Motor neuron (in vitro differentiated cells): ENCODE measurements at regions not wholly inside any gene's neighbourhood (a gene's known extent, or its start where the extent isn't known, plus 50 kb on each side); places are given as distances from the start of the nearest gene placed in this dataset.
A peak's percentile ranks its signal among the peaks of the same experiment; 100 is the strongest.

Experiments
- ATAC-seq, 8 experiments: fragments of 200-7000 bp; cut with Tn5 transposase; replicated peaks in 6 of 8; 2 replicates each; pipeline ENCODE4 v1.8.0; 2021; ENCODE audit warnings: mild to moderate bottlenecking in 8 of 8, moderate library complexity in 8 of 8
- H3K27ac ChIP-seq, 2 donors: fragments of 250-450 bp; sonication (Bioruptor Pico); 2 replicates each; pipeline ENCODE4 v1.9.0; 2021; ENCODE audit warnings: antibody characterized with exemption in 2 of 2, mild to moderate bottlenecking in 2 of 2, moderate library complexity in 1 of 2
- H3K4me1 ChIP-seq, 2 donors: fragments of 250-450 bp; sonication (Bioruptor Pico); replicated peaks in 1 of 2; 2 replicates each; pipeline ENCODE4 v1.6.1; 2021; ENCODE audit warnings: antibody characterized with exemption in 2 of 2, mild to moderate bottlenecking in 2 of 2, moderate library complexity in 1 of 2
- H3K4me3 ChIP-seq, 5 donors: fragments of 250-450 bp; sonication (Bioruptor Pico); 2 replicates each; pipeline ENCODE4 v1.9.0; 2021; ENCODE audit warnings: antibody characterized with exemption in 5 of 5, mild to moderate bottlenecking in 5 of 5, moderate library complexity in 4 of 5
- WGBS, 10 experiments: fragments of 450-650 bp; shearing (Covaris generic); methylation state at CpG; one replicate each; pipeline ENCODE4 v1.0.0; 2022; 5-methylcytosine and 5-hydroxymethylcytosine counted together
- in situ Hi-C, 9 experiments: fragments of 400-800 bp; cut with MboI; loops; one replicate each; pipeline ENCODE4 v1.15.0; 2021; ENCODE audit warnings: low sequenced_read_pairs in 9 of 9, low pct_unique_long_range_greater_than_20kb in 2 of 9; ENCODE audit not compliant: unreplicated experiment in 9 of 9

DNA sequence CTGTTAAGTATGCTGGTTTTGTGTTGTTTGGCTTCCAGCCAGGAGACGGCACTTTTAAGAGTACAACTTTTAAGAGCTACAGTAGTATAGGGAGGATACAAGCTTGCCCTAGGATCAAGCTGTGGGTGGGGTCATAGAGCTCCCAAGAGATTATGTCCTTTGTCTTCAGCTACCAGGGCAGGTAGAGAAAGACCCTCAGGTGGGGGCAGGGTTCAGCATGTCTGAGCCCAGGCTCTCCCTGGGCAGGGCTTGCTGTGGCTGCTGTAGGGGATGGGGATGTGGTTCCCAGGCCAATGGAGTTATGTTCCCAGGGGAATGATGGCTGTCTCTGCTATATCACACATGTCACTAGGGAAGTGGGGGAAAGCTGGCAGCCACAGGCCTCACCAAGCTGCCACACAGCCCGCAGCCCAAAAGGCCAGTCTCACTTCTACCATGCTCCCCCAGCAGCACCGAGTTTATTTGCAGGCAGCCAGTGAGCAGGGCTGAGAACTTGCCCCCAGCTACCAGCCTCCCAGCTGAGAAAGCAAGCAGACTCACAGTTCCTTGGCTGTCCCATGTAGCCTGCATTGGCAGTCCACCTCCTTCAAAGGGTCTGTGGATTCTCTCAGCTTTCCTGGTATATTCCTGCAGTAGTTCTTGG is 105.7 kb upstream of the ERBB4 start:
- WGBS, 10 experiments, result 57 to 100% (median 92%) methylated on average over 1 to 2 of the region's 3 CpGs; no CpG with 5 or more reads in 3 of the 10 experiments
- ATAC-seq, result no peak
- Histone ChIP-seq H3K4me3 (no peak overlapping the region), H3K27ac (no peak overlapping the region), H3K4me1 (peaks cover 0 to 3% of the 10 kb centered on the region in 2 donors)
- in situ Hi-C loops, result no loop called here

- no peak overlapping the region for H3K4me3 ChIP-seq
- ATAC-seq, result no peak
- WGBS, 10 experiments, result 7 to 100% (median 86%) methylated on average over 1 of the region's 1 CpG; no CpG with 5 or more reads in 1 of the 10 experiments
- H3K27ac ChIP-seq, result no peak overlapping the region
- peaks cover 0 to 3% of the 10 kb centered on the region in 2 donors for H3K4me1 ChIP-seq
- in situ Hi-C loops, result no loop called here
Measured at GRCh38 chr2:212640428-212640827, 101.8 kb upstream of the ERBB4 start.

GRCh38 chr2:212638694-212639093 is 100.1 kb upstream of the ERBB4 start:
- WGBS, 10 experiments, result 44 to 100% (median 83%) methylated on average over 1 to 2 of the region's 2 CpGs; no CpG with 5 or more reads in 1 of the 10 experiments
- Histone ChIP-seq H3K4me1 (peaks cover 0 to 3% of the 10 kb centered on the region in 2 donors), H3K4me3 (no peak overlapping the region), H3K27ac (no peak overlapping the region)
- in situ Hi-C loops, result no loop called here
- ATAC-seq, result no peak

GRCh38 chr2:212628586-212628985 is 90.0 kb upstream of the ERBB4 start:
- Histone ChIP-seq H3K4me3 (no peak overlapping the region), H3K4me1 (no peaks in the 10 kb centered on the region), H3K27ac (no peak overlapping the region)
- ATAC-seq, result no peak
- in situ Hi-C loops, result no loop called here
- WGBS, 10 experiments, result 67 to 100% (median 85%) methylated on average over 1 of the region's 1 CpG; no CpG with 5 or more reads in 3 of the 10 experiments

DNA sequence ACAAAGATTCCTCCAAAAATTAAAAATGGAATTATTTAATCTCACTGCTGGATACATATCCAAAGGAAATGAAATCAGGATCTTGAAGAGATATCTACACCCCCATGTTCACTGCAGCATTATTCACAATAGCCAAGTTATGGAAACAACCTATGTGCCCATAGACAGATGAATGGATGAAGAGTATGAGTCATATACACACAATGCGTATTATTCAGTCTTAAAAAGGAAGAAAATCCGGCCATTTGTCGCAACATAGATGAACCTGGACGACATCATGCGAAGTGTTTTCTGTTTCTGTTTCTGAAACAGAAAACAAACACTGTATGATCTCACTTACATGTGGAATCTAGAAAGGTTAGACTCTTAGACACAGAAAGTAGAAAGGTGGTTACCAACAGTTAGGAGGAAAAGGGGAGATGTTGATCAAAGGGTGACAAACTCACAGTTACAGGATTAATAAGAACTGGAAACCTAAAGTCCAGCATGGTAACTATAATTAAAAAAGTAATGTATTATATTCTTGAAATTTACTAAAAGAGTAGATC is 87.8 kb upstream of the ERBB4 start:
- 68 to 99% (median 91%) methylated on average over 4 to 5 of the region's 5 CpGs for WGBS, 10 experiments
- no peak for ATAC-seq
- in situ Hi-C loops, result no loop called here
- no peaks in the 10 kb centered on the region for H3K4me1 ChIP-seq
- H3K4me3 ChIP-seq, result no peak overlapping the region
- H3K27ac ChIP-seq, result no peak overlapping the region

- peak in 2 of 8 experiments; percentile 76 to 90 for ATAC-seq
- no peak overlapping the region for H3K27ac ChIP-seq
- no peak overlapping the region for H3K4me3 ChIP-seq
- 0 to 100% (median 93%) methylated on average over 1 of the region's 1 CpG; no CpG with 5 or more reads in 3 of the 10 experiments for WGBS, 10 experiments
- in situ Hi-C loops, result no loop called here
- no peaks in the 10 kb centered on the region for H3K4me1 ChIP-seq
Measured at GRCh38 chr2:212619954-212620353, 81.4 kb upstream of the ERBB4 start.

DNA sequence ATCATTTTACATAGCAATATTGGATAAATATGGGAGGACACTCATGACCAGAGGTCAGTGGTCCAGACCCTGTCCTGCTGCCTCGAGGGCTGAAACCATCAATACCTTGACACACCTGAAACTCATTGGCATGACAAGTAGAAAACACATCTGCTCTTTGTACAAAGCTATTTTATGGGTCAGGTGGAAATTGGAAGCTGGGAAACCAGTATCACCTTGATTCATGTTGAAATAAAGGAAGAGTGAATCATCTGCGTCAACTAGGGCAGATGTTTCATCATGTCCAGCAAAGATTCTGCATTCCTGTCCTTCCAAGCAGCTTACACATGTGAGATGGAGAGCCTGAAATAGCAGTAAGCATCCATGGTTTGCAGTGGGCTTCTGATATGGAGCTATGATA is 80.0 kb upstream of the ERBB4 start:
- WGBS, 10 experiments, result 0 to 100% (median 66%) methylated on average over 1 to 2 of the region's 2 CpGs; no CpG with 5 or more reads in 2 of the 10 experiments
- ATAC-seq, result peak in 1 of 8 experiments; percentile 37
- Histone ChIP-seq H3K27ac (no peak overlapping the region), H3K4me1 (no peaks in the 10 kb centered on the region), H3K4me3 (no peak overlapping the region)
- in situ Hi-C loops, result no loop called here

DNA sequence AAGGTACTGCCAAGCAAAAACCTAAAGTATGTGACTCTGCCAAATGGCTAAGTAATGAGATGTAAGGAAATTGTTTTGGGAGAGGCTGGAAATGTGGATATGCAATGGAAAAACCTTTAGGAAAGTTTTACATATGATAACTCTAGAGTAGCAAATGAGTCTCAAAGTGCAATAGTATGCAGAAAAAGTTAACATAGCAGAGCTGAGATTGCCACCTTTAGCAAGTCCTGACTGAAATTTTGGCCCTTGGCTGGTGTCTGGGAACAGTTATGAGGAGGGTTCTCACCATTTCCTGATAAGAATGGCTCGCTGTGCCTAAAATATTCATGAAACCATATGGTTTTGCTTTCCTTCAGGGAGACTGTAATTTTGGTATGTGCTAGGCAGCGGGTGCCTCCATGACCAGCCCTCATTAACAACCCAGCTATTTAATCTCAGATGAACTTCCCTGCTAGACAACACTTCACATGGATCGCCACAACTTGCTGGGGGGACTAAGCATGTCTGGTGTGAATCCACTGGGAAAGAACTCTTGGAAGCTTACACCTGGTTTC is 72.3 kb upstream of the ERBB4 start:
- 0 to 93% (median 36%) methylated on average over 1 to 3 of the region's 3 CpGs; no CpG with 5 or more reads in 4 of the 10 experiments for WGBS, 10 experiments
- H3K4me3 ChIP-seq, result no peak overlapping the region
- in situ Hi-C loops, result no loop called here

DNA sequence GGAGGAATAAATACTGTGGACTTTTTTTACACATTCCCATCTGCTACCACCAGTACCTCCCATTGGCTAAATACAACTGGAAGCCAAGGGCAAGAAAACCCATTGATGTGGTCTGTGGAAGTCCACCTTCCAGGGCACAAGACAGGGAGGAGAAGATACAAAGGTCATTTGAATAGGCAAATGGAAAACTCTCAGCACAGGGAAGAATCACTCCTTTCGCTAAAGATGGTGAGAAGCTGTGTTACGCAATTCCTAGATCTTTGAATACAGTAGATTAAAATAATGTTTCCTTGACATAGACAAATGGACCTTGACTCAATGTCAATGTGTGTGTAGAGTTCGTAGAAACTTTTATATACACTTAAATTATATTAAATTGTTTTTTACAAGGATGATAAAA is 70.9 kb upstream of the ERBB4 start:
- H3K27ac ChIP-seq, result no peak overlapping the region
- no peak overlapping the region for H3K4me3 ChIP-seq
- no peaks in the 10 kb centered on the region for H3K4me1 ChIP-seq
- peak in 2 of 8 experiments; percentile 50 to 60 for ATAC-seq
- in situ Hi-C loops, result no loop called here
- WGBS, 10 experiments, result 0 to 100% (median 78%) methylated on average over 1 to 3 of the region's 3 CpGs; no CpG with 5 or more reads in 1 of the 10 experiments

More for the DNA sequence above, 72.3 kb upstream of the ERBB4 start:
- Histone ChIP-seq H3K27ac (no peak overlapping the region), H3K4me1 (no peaks in the 10 kb centered on the region)
- ATAC-seq, result peak in 3 of 8 experiments; percentile 54 to 81 (median 64)

GRCh38 chr2:212607080-212607479 is 68.5 kb upstream of the ERBB4 start:
- Histone ChIP-seq H3K4me3 (no peak overlapping the region), H3K27ac (no peak overlapping the region), H3K4me1 (no peaks in the 10 kb centered on the region)
- in situ Hi-C loops, result no loop called here
- 44 to 81% (median 68%) methylated on average over 1 to 2 of the region's 2 CpGs; no CpG with 5 or more reads in 2 of the 10 experiments for WGBS, 10 experiments
- no peak for ATAC-seq

DNA sequence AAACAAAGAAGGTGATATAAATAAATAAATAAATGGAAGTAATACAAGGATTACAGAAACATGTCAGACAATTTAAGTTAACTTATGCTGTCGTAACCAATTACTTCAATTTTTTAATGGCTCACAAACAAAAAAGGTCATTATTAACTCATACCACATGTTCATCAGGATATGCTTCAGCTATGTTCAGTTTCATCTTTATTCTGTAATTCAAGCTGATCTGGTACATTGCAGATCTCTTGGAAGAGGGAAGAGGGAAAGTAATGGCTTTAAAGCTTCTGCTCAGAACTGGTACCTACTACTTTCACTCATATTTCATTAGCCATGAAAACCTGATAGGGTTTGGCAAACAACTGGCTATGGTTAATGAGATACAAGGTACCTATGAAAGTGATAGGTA is 67.6 kb upstream of the ERBB4 start:
- H3K27ac ChIP-seq, result no peak overlapping the region
- 50 to 100% (median 91%) methylated on average over 1 of the region's 1 CpG; no CpG with 5 or more reads in 1 of the 10 experiments for WGBS, 10 experiments
- no peak for ATAC-seq
- in situ Hi-C loops, result no loop called here
- no peaks in the 10 kb centered on the region for H3K4me1 ChIP-seq
- no peak overlapping the region for H3K4me3 ChIP-seq

GRCh38 chr2:212596688-212597087 is 58.1 kb upstream of the ERBB4 start:
- H3K4me3 ChIP-seq, result no peak overlapping the region
- in situ Hi-C loops, result no loop called here
- peak in 1 of 8 experiments; percentile 14 for ATAC-seq
- peaks cover 0 to 3% of the 10 kb centered on the region in 2 donors for H3K4me1 ChIP-seq
- no peak overlapping the region for H3K27ac ChIP-seq
- 59 to 100% (median 86%) methylated on average over 1 to 3 of the region's 3 CpGs for WGBS, 10 experiments

DNA sequence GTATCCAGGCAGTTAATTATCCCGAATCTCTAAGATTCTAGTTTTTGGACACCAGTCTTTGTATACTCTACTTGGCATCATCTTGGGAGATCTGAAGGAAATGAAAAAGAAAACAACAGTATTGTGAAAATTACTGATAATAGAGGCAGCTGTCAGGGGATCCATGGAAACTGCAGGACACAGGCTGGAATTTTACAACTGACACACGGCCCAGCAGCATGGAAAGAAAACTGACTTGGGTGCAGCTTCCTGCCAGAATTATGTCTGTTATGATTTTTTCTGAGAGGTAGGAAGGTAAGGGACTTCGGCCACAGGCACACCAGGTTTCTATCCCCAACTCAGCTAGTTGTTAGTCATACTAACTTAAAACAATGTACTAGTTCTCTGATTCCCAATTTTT is 57.7 kb upstream of the ERBB4 start:
- H3K4me3 ChIP-seq, result no peak overlapping the region
- H3K4me1 ChIP-seq, result peaks cover 0 to 3% of the 10 kb centered on the region in 2 donors
- no peak overlapping the region for H3K27ac ChIP-seq
- in situ Hi-C loops, result no loop called here
- 21 to 88% (median 56%) methylated on average over 1 to 3 of the region's 3 CpGs; no CpG with 5 or more reads in 1 of the 10 experiments for WGBS, 10 experiments
- peak in 1 of 8 experiments; percentile 62 for ATAC-seq
